Endothelial cell of umbilical vein (primary cell): ENCODE measurements at regions not wholly inside any gene's neighbourhood (a gene's known extent, or its start where the extent isn't known, plus 50 kb on each side); places are given as distances from the start of the nearest gene placed in this dataset.

Experiments
- BruUV-seq: library from RNA; stranded (reverse); fragments of 400-500 nt; replicated peaks from 2 replicates; lab custom pipeline; 2021; lab: Mats Ljungman, UMichigan
- CTCF ChIA-PET: fragments of 300-600, 350-600 bp; sonication (Branson Sonifier 250); formaldehyde crosslinking; loops from one replicate; lab custom pipeline; 2021; ENCODE audit warnings: antibody characterized with exemption, inconsistent platforms; lab: Charles Lee
- POLR2A ChIA-PET: fragments of 300-600, 350-600 bp; sonication (Branson Sonifier 250); formaldehyde crosslinking; loops from one replicate; lab custom pipeline; 2021; ENCODE audit warnings: antibody characterized with exemption, inconsistent platforms; lab: Charles Lee
- DNase-seq: peaks from one replicate; pipeline ENCODE4 v3.0.0-alpha.2; 2011; ENCODE audit warnings: low read depth, low spot score
- FAIRE-seq: peaks from 2 replicates; lab custom pipeline; 2011; peaks lifted over from hg19 to GRCh38; lab: Jason Lieb, UNC
- H2AFZ ChIP-seq: 2 replicates; pipeline ENCODE4 v1.6.0; 2012; ENCODE audit warnings: low read depth, low read length, control low read depth, inconsistent platforms
- H3K27ac ChIP-seq: 2 replicates; pipeline ENCODE4 v1.5.1; 2011; ENCODE audit warnings: low read depth, mild to moderate bottlenecking, control low read depth, low read length, moderate library complexity; ENCODE audit not compliant: insufficient read depth
- H3K27me3 ChIP-seq, 2 experiments: 2 replicates each; pipeline versions ENCODE4 v1.6.0 to v1.6.1; 2011; ENCODE audit warnings: low read length in 2 of 2, mixed read lengths in 1 of 2; ENCODE audit not compliant: control insufficient read depth in 2 of 2, insufficient read depth in 2 of 2
- H3K36me3 ChIP-seq, 2 experiments: 2 replicates in 1 of 2; 3 replicates in 1 of 2; pipeline ENCODE4 v1.5.1; 2011; ENCODE audit warnings: low read length in 2 of 2, mild to moderate bottlenecking in 1 of 2, moderate library complexity in 1 of 2; ENCODE audit not compliant: control insufficient read depth in 2 of 2, insufficient read depth in 2 of 2; ENCODE audit errors: extremely low read depth in 1 of 2
- H3K4me1 ChIP-seq: 3 replicates; pipeline ENCODE4 v1.5.1; 2011; ENCODE audit warnings: mild to moderate bottlenecking, low read length; ENCODE audit not compliant: control insufficient read depth, insufficient read depth; ENCODE audit errors: extremely low read depth
- H3K4me2 ChIP-seq: 2 replicates; pipeline ENCODE4 v1.6.1; 2011; ENCODE audit warnings: low read length, control low read depth, mixed read lengths; ENCODE audit not compliant: insufficient read depth
- H3K4me3 ChIP-seq, 3 experiments: fragments of 200-600 bp in 1 of 3; sonication (generic), shearing (Covaris generic) in 1 of 3; replicated peaks in 1 of 3; 2 replicates each; pipeline ENCODE4 v1.5.1; 2011 to 2016; ENCODE audit warnings: control low read depth in 3 of 3, low read length in 3 of 3, mild to moderate bottlenecking in 2 of 3, inconsistent platforms in 1 of 3, low read depth in 1 of 3, moderate library complexity in 1 of 3; ENCODE audit not compliant: insufficient read depth in 1 of 3
- H3K79me2 ChIP-seq: 2 replicates; pipeline ENCODE4 v1.6.0; 2012; ENCODE audit warnings: low read length, inconsistent platforms; ENCODE audit not compliant: control insufficient read depth, insufficient read depth
- H3K9ac ChIP-seq: replicated peaks from 2 replicates; pipeline ENCODE3; 2011; ENCODE audit warnings: low read length, control low read depth; ENCODE audit not compliant: insufficient read depth; ENCODE audit errors: extremely low read depth
- H3K9me1 ChIP-seq: replicated peaks from 3 replicates; pipeline ENCODE4 v1.6.0; 2011; ENCODE audit warnings: mild to moderate bottlenecking, low read length; ENCODE audit not compliant: control insufficient read depth, insufficient read depth; ENCODE audit errors: extremely low read depth
- H3K9me3 ChIP-seq: replicated peaks from 2 replicates; pipeline ENCODE4 v1.5.1; 2012; ENCODE audit warnings: low read length, inconsistent platforms; ENCODE audit not compliant: control insufficient read depth, insufficient read depth
- H4K20me1 ChIP-seq: replicated peaks from 2 replicates; pipeline ENCODE3; 2011; ENCODE audit warnings: mild to moderate bottlenecking, low read length; ENCODE audit not compliant: control insufficient read depth, insufficient read depth; ENCODE audit errors: extremely low read depth
- CTCF ChIP-seq, 2 donors: IDR thresholded peaks; 1 replicate in 1 of 2; 2 replicates in 1 of 2; pipeline ENCODE4 v1.5.1; 2011; ENCODE audit warnings: low read length in 2 of 2, mild to moderate bottlenecking in 2 of 2, moderate library complexity in 2 of 2, control low read depth in 1 of 2, inconsistent platforms in 1 of 2, low read depth in 1 of 2; ENCODE audit not compliant: insufficient read depth in 1 of 2; ENCODE audit errors: extremely low read depth in 1 of 2
- FOS ChIP-seq: IDR thresholded peaks from 2 replicates; pipeline ENCODE4 v1.6.1; 2011; ENCODE audit warnings: mild to moderate bottlenecking, low read length, moderate library complexity, borderline replicate concordance; ENCODE audit not compliant: insufficient read depth
- GATA2 ChIP-seq: IDR thresholded peaks from 2 replicates; pipeline ENCODE4 v1.7.0; 2011; ENCODE audit warnings: low read depth, mild to moderate bottlenecking, moderate library complexity, mixed read lengths, low read length; ENCODE audit not compliant: insufficient read length, insufficient read depth
- JUN ChIP-seq: IDR thresholded peaks from 2 replicates; pipeline ENCODE4 v1.6.1; 2011; ENCODE audit warnings: borderline replicate concordance, low read depth; ENCODE audit not compliant: insufficient read length, insufficient read depth
- MYC ChIP-seq: IDR thresholded peaks from one replicate; pipeline ENCODE4 v1.6.1; 2011; ENCODE audit warnings: mild to moderate bottlenecking, low read depth, low read length
- POLR2AphosphoS5 ChIP-seq: IDR thresholded peaks from 2 replicates; pipeline ENCODE4 v1.6.1; 2012; ENCODE audit warnings: low read depth, mild to moderate bottlenecking, control low read depth, low read length, moderate library complexity; ENCODE audit not compliant: insufficient read depth
- dilution Hi-C: fragments of 300-500 bp; cut with MboI; formaldehyde crosslinking; loops from one replicate; pipeline ENCODE4 v1.15.0; 2019; ENCODE audit warnings: low sequenced_read_pairs; ENCODE audit not compliant: extremely low pct_ligation_motif_present
- intact Hi-C: fragments of 100-400 bp; cut with micrococcal nuclease; formaldehyde crosslinking; loops from one replicate; pipeline ENCODE4 v1.10.0; 2022
- TF ChIP-seq, protein P1 (sequence below): IDR thresholded peaks from 2 replicates; pipeline ENCODE4 v1.6.1; 2011; ENCODE audit not compliant: insufficient read depth, insufficient read length

DNA sequence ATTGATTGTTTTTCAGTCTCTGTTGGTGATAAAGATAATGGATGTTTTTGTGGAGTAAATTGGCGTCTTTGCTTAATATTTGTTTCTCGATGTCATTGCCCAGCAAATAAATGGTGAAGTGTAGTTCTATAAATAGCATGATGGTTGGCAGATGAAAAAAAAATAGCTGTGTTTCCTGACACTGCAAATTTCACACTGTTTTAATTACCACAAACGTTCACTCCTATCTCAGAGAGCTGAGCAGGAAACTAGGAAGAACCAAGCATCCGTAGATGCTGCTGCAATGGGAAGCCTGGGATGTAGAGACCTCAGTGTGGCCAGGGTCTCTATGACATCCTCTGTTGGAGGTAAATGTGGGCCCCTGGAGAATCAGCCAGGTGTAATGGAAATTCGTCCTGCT, 183.2 kb downstream of the CYRIA start:
- intact Hi-C loops, result no loop called here

More for the DNA sequence above, 183.2 kb downstream of the CYRIA start:
- no TSS peak for BruUV-seq
- TF ChIP-seq GATA2, result no peak
- TF ChIP-seq MYC, result no peak
- no peak for TF ChIP-seq JUN
- no peak for TF ChIP-seq POLR2AphosphoS5
- TF ChIP-seq FOS, result no peak
- TF ChIP-seq CTCF (IDR thresholded peaks at IDR 0.05; ENCODE audit: extremely low read depth in 1 of 2, insufficient read depth in 1 of 2, low read depth in 1 of 2, low read length in 2 of 2), result no peak
- TF ChIP-seq, protein P1, sequence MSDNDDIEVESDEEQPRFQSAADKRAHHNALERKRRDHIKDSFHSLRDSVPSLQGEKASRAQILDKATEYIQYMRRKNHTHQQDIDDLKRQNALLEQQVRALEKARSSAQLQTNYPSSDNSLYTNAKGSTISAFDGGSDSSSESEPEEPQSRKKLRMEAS, result no peak
- ChIA-PET CTCF (no interaction called here), POLR2A (no interaction called here)
- H3K79me2 ChIP-seq, result no peaks in the 10 kb centered on the region
- DNase-seq (no peak), FAIRE-seq (no peak)
- H3K4me3 ChIP-seq, result no peak overlapping the region
- no peaks in the 10 kb centered on the region for H3K27me3 ChIP-seq
- no peaks in the 10 kb centered on the region for H3K9me3 ChIP-seq
- no peaks in the 10 kb centered on the region for H3K4me1 ChIP-seq
- H3K4me2 ChIP-seq, result no peak overlapping the region
- dilution Hi-C loops, result no loop called here
- no peaks in the 10 kb centered on the region for H4K20me1 ChIP-seq
- no peak overlapping the region for H3K27ac ChIP-seq
- H3K36me3 ChIP-seq, result no peaks in the 10 kb centered on the region
- no peaks in the 10 kb centered on the region for H3K9me1 ChIP-seq
- no peak overlapping the region for H3K9ac ChIP-seq
- H2AFZ ChIP-seq, result no peak overlapping the region
